Adrenal gland (tissue), 9 donors: ENCODE measurements at regions not wholly inside any gene's neighbourhood (a gene's known extent, or its start where the extent isn't known, plus 50 kb on each side); places are given as distances from the start of the nearest gene placed in this dataset.
A peak's percentile ranks its signal among the peaks of the same experiment; 100 is the strongest.

Experiments used
- DNase-seq, 7 donors: peaks; one replicate each; pipeline ENCODE4 v3.0.0-alpha.2; 2019 to 2020
- H3K27ac ChIP-seq, 5 donors: fragments of 200-600 bp; sonication (generic) in 4 of 5; 1 replicate in 3 of 5; 2 replicates in 2 of 5; pipeline versions ENCODE4 v1.5.1 to v1.8.0; 2016 to 2020; ENCODE audit warnings: mild to moderate bottlenecking in 1 of 5
- H3K27me3 ChIP-seq: fragments of 200-600 bp; 2 replicates; pipeline ENCODE4 v1.8.0; 2021
- H3K36me3 ChIP-seq, 2 donors: fragments of 200-600 bp; replicated peaks in 1 of 2; 1 replicate in 1 of 2; 2 replicates in 1 of 2; pipeline versions ENCODE4 v1.5.1 to v1.8.0; 2018 to 2022
- H3K4me1 ChIP-seq, 2 donors: fragments of 200-600 bp; replicated peaks in 1 of 2; 1 replicate in 1 of 2; 2 replicates in 1 of 2; pipeline versions ENCODE4 v1.5.1 to v1.8.0; 2018 to 2021
- H3K4me3 ChIP-seq, 4 donors: fragments of 200-600 bp; sonication (generic) in 3 of 4; one replicate each; pipeline ENCODE4 v1.5.1; 2016 to 2018
- H3K9me3 ChIP-seq, 3 donors: fragments of 200-600 bp; sonication (generic) in 1 of 3; replicated peaks in 1 of 3; 1 replicate in 2 of 3; 2 replicates in 1 of 3; pipeline versions ENCODE4 v1.5.1 to v1.8.0; 2016 to 2021
- POLR2A ChIP-seq, 2 donors: fragments of 450-650 bp; IDR thresholded peaks; one replicate each; pipeline ENCODE4 v1.6.1; 2017; ENCODE audit warnings: antibody characterized with exemption in 2 of 2, mild to moderate bottlenecking in 2 of 2, moderate library complexity in 1 of 2
- WGBS, 4 donors: extraction: QIAGEN DNeasy Blood & Tissue Kit in 2 of 4; methylation state at CpG; one replicate each; pipeline versions ENCODE4 v1.1.5 to v1.1.7; 2013 to 2017; 5-methylcytosine and 5-hydroxymethylcytosine counted together
- intact Hi-C, 2 donors: fragments of 100-400 bp; cut with DNase I; formaldehyde crosslinking; loops; one replicate each; pipeline versions ENCODE4 v1.14.1 to v1.15.0; 2022 to 2023
- TF ChIP-seq, protein P1 (sequence below), 6 experiments: fragments of 450-650 bp in 4 of 6; fragments of 200-600 bp in 2 of 6; sonication (generic) in 1 of 6; IDR thresholded peaks; 1 replicate in 5 of 6; 2 replicates in 1 of 6; pipeline versions ENCODE4 v1.5.1 to v1.8.0; 2016 to 2021; ENCODE audit warnings: antibody characterized with exemption in 6 of 6, mild to moderate bottlenecking in 2 of 6, moderate library complexity in 1 of 6
- donor health status: healthy with polysubstance abuse.
- donor health status: Bipolar disorder and iron deficiency.
- donor health status: DM: yes; HTN: yes; CAD: no.
- donor health status: DM: no; HTN: no; CAD: no.
- donor health status: DM: no; HTN: no; CAD: no.

DNA sequence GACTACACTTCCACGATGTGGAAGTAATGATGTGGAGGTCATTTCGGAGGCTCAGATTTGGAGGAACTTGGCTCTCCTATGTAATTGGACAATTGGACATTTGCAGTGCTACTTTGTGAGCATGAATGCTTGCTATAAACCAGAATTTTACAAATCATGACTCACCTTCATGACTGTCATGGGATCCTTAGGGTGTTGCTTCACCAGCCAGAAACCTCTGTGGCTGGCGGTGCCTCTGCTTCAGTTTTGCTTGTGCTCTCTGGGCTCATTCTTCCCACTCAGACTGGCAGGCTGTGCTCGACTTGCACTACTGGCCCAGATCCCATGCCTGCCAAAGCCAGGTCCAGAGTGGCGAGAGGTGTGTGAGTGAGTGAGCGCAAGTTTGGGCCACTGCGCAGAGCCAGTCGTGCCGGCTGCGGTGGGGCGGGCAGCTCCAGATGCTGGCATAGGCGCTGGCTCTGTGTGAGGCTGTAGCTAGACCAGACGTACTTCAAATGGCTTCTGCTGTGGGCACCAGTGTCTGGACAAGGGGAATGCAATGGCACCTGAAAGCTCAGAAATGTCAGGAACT lies 387.8 kb downstream of the AEBP2 start:
- Histone ChIP-seq H3K4me1 (no peaks in the 10 kb centered on the region), H3K27me3 (no peaks in the 10 kb centered on the region), H3K36me3 (no peaks in the 10 kb centered on the region), H3K9me3 (no peaks in the 10 kb centered on the region), H3K27ac (no peak overlapping the region), H3K4me3 (no peak overlapping the region)
- DNase-seq = no peak
- intact Hi-C loops = no loop called here
- WGBS, 4 donors = 87 to 96% (median 90%) methylated on average over 4 to 13 of the region's 13 CpGs
- TF ChIP-seq POLR2A (IDR thresholded peaks at IDR 0.05) = no peak
- TF ChIP-seq, protein P1, sequence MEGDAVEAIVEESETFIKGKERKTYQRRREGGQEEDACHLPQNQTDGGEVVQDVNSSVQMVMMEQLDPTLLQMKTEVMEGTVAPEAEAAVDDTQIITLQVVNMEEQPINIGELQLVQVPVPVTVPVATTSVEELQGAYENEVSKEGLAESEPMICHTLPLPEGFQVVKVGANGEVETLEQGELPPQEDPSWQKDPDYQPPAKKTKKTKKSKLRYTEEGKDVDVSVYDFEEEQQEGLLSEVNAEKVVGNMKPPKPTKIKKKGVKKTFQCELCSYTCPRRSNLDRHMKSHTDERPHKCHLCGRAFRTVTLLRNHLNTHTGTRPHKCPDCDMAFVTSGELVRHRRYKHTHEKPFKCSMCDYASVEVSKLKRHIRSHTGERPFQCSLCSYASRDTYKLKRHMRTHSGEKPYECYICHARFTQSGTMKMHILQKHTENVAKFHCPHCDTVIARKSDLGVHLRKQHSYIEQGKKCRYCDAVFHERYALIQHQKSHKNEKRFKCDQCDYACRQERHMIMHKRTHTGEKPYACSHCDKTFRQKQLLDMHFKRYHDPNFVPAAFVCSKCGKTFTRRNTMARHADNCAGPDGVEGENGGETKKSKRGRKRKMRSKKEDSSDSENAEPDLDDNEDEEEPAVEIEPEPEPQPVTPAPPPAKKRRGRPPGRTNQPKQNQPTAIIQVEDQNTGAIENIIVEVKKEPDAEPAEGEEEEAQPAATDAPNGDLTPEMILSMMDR (IDR thresholded peaks at IDR 0.05) = no peak

DNA sequence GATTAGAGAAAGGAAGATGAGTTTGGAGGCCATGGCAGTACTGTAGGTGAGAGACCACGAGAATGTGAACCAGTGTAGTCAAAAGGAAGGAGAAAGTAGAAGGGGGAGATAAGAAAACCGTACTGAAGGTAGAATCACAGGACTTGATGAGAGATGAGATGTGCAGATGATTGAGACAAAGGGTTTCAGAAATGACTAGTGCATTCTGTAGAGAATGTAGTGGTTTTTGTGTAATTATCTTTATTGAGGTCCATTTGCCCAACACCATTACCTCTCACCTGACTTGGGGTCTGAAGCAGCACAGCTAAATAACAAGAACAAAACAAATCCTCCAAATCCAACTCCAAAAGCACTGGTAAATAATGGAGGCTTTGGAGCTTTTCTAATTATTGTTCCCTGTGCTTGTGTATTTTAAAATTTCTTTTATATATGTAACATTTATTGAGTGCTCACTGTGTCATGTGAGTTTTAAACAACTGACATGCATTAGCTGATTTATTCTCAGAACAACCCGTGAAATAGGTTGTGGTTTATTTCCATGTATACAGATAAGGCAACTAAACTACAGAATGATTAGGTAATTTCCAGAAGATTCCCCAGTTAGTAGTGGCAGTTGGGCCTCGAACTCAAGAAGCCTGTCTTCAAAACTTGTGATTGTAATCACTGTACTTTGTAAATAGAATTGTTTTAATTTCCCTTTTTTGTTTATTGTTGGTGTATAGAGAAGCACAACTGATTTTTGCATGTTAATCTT lies 390.0 kb downstream of the AEBP2 start:
- 65 to 82% (median 73%) methylated on average over 4 of the region's 4 CpGs for WGBS, 4 donors
- no peak for TF ChIP-seq POLR2A (IDR thresholded peaks at IDR 0.05)
- TF ChIP-seq, protein P1 (IDR thresholded peaks at IDR 0.05) = no peak
- Histone ChIP-seq H3K4me1 (no peaks in the 10 kb centered on the region), H3K4me3 (no peak overlapping the region), H3K27ac (no peak overlapping the region), H3K27me3 (no peaks in the 10 kb centered on the region), H3K9me3 (no peaks in the 10 kb centered on the region), H3K36me3 (no peaks in the 10 kb centered on the region)
- intact Hi-C loops = no loop called here
- DNase-seq = no peak

DNA sequence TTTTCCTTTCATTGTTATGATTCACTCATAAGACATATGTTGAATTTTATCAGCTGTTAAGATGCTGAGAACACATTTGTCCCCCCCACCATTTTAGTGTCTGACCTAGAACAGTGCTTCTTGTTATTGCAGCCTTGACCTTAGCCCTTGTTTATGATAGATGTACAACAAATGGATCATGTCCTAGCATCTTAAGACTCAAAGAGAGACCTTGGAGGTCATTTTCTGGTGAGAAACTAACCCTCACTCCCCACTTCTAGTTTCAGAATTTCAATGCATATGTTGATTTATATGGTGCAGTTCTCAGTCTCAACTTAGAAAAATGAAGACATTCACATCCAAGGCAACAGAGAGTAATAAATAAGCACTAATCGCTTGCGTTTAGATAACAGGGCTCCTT lies 391.2 kb downstream of the AEBP2 start:
- DNase-seq = no peak
- Histone ChIP-seq H3K27ac (no peak overlapping the region), H3K36me3 (no peaks in the 10 kb centered on the region), H3K9me3 (no peaks in the 10 kb centered on the region), H3K4me3 (no peak overlapping the region), H3K27me3 (no peaks in the 10 kb centered on the region), H3K4me1 (no peaks in the 10 kb centered on the region)
- intact Hi-C loops = no loop called here
- WGBS, 4 donors = 33 to 46% (median 37%) methylated on average over 2 of the region's 2 CpGs
- TF ChIP-seq, protein P1 (IDR thresholded peaks at IDR 0.05) = no peak
- TF ChIP-seq POLR2A (IDR thresholded peaks at IDR 0.05) = no peak

DNA sequence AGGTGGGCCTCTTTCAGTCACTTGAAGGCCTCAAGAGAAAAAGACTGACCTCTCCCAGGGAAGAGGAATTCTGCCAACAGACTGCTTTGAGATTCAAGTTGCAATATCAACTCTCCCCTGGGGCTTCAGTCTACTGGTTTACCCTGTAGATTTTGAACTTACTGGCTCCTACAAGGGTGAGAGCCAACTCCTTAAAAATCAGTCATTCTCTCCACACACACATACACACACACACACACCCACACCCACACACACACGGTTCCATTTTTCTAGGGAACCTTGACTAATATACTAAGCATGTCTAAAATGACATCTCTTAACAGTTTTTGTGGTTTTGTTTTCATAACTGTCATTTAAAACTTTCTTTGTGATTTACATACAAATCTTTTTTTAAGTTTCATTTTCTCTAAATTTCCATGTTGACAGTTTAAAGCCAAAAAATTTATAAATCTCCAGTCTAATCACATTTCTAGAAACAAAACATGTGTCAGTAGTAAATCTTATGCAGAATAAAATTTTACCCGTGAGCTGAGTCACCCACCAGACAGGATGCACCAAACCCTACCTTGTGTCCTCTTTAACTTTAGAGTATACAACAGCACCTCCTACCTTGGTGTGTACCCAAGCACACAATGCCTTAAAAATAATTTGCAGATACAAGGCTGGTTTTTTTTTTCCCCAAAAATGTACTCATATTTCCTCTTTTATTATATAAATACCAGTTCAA lies 394.6 kb downstream of the AEBP2 start:
- DNase-seq = peak in 1 of 7 donors; percentile 18
- Histone ChIP-seq H3K9me3 (no peaks in the 10 kb centered on the region), H3K36me3 (no peaks in the 10 kb centered on the region), H3K27ac (no peak overlapping the region), H3K27me3 (no peaks in the 10 kb centered on the region), H3K4me3 (no peak overlapping the region), H3K4me1 (no peaks in the 10 kb centered on the region)
- 19 to 31% (median 23%) methylated on average over 2 of the region's 2 CpGs for WGBS, 4 donors
- intact Hi-C loops = no loop called here
- no peak for TF ChIP-seq POLR2A (IDR thresholded peaks at IDR 0.05)
- TF ChIP-seq, protein P1 (IDR thresholded peaks at IDR 0.05) = no peak
